Nucleus accumbens (tissue), 56 donors: ENCODE measurements at regions not wholly inside any gene's neighbourhood (a gene's known extent, or its start where the extent isn't known, plus 50 kb on each side); places are given as distances from the start of the nearest gene placed in this dataset.
"Not testable (repeated sequence)": the region's sequence is repeated elsewhere in the genome, so short reads cannot be mapped to it uniquely, and the experiment has no call there.

Experiments used
- DNase-seq, 56 donors: peaks; one replicate each; lab custom pipeline; 2025; lab: John Stamatoyannopoulos, UW

DNA sequence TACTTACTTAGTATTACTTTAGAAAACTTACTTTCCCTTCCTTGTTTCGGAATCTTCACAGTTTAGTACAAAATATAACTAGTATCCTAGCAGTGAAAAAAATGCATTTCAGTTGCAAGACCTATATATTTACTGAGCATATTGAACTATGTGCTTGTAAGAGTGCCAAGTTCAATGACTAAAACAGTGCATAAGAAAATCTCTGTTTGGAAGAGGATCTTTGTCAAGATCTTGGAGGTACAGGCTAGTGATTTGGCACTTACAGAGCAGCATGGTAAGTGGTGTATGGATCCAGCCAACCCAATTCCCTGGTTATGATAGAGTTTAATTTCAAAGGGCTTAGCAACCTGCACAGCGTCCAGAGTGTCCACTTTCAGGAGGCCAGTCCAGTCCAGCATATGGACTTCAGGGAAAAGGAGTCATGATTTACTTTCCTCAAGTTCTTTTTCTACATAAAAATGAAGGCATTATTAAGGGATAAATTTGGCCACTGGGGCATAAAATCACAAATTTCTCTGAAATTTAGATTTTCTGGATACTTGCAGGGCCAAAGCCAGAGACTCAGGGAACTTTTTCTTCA, 625.8 kb upstream of the BCHE start:
- no peak for DNase-seq

- DNase-seq, result no peak
Measured at GRCh38 chr3:166461626-166462025, 624.4 kb upstream of the BCHE start.

DNA sequence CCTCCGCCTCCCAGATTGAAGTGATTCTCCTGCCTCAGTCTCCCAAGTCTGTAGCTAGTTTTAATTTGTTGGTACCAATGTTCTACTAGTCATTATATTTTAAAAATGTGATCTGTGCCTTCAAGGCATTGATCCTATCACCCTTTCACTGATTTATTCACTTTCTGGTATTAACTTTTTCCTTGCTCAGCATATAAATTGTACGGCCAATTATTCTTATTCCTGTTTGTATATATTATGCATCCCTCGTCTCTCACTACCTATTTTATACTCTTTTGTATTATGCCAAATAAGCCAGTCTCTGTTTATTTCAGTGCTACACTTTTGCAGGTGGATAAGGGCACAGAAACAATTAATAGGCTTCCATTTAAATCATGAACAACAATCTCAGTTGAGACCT, 620.2 kb upstream of the BCHE start:
- no peak for DNase-seq

DNA sequence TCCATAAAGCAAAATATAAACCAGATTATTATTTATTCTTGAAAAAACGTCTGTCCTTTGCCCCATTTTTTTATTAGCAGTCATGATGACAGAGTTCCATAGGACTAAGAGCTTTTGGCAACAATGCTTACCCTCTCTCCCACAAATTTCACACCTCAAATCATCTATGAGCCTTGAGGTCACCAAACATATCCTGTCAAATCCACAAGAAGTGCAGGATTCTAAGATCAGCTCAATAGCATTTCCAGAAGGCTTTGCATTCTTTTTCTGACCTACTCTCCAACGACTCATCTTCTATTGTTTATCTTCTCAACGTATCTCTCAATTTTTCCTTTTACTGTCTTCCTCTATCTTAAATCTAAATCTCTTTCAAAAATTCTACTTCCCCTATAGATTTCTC, 619.1 kb upstream of the BCHE start:
- no peak for DNase-seq

GRCh38 chr3:166455744-166456143, 618.5 kb upstream of the BCHE start:
- DNase-seq, result no peak

DNA sequence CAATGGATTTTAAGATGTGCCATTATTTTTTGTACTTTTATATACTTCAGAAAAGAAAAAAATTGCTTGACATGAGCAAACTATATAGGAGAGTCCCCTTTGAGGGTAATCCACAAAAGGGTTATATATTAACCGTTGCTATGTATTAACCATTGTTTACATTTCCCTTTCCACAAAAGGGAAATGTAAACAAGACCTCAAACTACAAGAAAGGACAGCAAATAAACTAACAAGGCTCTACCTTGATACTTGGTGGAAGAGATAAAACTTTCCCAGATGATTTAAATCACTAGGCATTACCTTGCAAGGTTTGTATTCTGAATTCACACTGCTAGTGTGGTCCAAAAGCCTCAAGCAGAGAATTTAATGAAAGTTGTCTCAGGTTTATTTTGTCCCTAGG, 616.3 kb upstream of the BCHE start:
- no peak for DNase-seq

GRCh38 chr3:166451997-166452396, 614.8 kb upstream of the BCHE start:
- no peak for DNase-seq

DNA sequence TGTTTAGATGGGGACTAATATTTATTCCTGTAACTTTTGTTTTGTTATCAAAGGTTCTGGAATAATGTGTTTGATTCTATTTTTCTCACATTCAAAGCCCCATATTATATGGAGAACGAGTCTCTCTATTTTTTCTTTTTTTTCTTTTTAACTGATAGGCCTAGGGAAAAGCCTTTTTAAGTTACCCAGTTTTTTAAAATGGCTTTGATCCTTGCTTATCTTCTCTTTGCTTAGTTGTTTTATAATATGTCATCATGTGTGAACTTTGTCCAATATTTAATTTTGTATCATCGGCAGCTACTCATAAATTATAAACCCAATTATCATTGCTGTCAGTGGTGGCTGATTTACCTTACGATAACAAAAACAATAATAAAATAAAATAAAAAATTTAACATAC, 610.3 kb upstream of the BCHE start:
- no peak for DNase-seq

DNA sequence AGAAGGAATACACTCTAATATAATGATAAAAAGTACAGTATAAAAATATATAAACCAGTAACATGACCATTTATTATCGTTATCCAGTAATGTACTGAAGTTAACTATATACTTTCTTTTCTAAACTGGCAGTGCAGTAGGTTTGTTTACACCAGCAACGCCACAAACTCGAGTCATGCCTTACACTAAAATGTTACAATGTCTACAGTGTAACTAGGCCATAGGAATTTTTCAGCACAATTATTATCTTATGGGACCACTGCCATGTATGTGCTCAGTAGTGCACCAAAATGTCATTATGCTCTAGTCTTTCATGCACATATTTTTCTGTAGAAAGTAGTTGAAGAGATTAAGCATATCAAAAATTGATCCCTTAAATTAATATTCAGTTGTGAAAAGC, 609.8 kb upstream of the BCHE start:
- no peak for DNase-seq

- DNase-seq, result no peak
Measured at GRCh38 chr3:166446291-166446690, 609.1 kb upstream of the BCHE start.

- DNase-seq, result no peak
Measured at GRCh38 chr3:166445865-166446264, 608.6 kb upstream of the BCHE start.

GRCh38 chr3:166444756-166445155, 607.5 kb upstream of the BCHE start:
- DNase-seq, result no peak

DNA sequence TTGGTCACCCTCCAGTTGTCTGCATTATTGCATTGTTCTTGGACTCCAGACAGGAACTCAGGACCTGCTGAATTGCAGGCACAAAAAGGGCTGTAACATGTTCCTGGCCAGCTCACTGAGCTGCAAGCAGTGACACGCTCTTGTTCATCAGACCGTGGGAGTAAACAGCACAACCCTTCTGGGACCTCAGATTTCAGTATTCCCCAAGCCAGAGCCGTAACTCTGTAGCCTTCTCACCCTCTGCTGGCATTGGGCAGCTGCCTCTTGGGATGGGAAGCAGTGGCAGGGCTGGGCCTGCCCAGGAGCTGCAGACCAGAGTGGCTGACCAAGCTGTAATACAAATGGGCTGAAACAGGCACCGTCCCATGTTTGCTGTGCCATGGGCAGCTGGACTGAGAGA, 607.1 kb upstream of the BCHE start:
- DNase-seq, result no peak

GRCh38 chr3:166435469-166436057, 598.3 kb upstream of the BCHE start:
- no peak for DNase-seq

GRCh38 chr3:166433060-166433459, 595.8 kb upstream of the BCHE start:
- DNase-seq, result no peak

- no peak for DNase-seq
Measured at GRCh38 chr3:166425900-166426611, 588.8 kb upstream of the BCHE start.

DNA sequence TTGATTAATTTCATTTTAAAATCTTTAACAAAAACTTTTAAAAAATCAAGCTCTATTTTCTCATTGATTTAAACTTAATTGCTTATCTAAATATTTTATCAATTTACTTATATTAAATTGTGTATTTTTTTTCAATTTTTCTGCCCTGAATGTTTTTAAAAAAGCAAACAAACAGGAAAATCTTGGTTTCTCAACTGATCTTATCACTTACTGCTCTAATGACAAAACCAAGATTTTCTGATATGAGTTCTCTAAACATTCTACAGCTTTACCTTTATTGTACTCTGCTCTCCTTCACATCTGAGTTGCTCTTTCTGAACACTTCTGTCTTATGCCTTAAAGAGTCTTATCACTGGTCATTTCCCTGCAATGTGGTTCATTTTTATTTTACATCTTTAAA, 587.8 kb upstream of the BCHE start:
- no peak for DNase-seq

DNA sequence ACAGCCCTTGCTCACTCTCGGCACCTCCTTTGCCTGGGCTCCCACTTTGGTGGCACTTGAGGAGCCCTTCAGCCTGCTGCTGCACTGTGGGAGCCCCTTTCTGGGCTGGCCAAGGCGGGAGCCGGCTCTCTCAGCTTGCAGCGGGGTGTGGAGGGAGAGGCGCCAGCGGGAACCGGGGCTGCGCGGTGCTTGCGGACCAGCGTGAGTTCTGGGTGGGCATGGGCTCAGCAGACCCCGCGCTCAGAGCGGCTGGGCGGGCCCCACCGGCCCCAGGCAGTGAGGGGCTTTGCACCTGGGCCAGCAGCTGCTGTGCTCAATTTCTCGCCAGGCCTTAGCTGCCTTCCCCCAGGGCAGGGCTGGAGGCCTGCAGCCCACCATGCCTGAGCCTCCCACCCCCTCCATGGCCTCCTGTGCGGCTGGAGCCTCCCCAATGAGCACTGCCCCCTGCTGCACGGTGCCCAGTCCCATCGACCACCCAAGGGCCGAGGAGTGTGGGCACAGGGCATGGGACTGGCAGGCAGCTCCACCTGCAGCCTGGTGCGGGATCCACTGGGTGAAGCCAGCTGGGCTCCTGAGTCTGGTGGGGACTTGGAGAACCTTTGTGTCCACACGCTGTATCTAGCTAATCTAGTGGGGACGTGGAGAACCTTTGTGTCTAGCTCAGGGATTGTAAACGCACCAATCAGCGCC, 586.7 kb upstream of the BCHE start:
- DNase-seq, result not testable (repeated sequence)

DNA sequence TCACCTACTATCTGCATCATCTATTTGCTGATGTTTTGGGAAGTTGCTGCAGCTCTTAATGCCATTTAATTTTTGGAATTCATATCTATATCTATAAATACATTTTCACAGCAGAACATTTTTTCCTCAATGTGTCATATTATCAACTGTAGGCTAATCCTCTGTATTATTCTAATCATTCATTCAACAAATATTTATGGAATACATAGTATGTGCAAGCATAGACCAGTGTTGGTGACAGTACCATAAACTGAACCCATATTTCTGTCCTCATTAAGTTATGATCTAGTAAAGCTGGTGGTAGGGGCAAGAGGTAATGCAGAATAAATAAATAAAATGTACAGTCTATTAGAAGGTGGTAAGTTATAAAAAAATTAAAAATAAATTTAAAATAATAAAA, 585.3 kb upstream of the BCHE start:
- no peak for DNase-seq

DNA sequence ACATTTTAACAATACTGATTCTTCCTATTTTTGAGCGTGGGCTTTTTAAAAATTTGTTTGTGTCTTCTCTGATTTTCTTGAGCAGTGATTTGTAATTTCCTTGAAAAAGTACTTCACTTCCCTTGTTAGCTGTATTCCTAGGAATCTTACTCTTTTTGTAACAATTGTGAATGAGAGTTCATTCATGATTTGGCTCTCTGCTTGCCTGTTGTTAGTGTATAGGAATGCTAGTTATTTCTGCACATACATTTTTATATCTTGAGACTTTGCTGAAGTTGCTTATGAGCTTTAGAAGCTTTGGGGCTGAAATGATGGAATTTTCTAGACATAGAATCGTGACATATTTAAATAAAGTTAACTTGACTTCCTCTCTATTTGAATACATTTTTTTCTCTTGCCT, 582.8 kb upstream of the BCHE start:
- no peak for DNase-seq

GRCh38 chr3:166405896-166406295, 568.7 kb upstream of the BCHE start:
- DNase-seq, result no peak

DNA sequence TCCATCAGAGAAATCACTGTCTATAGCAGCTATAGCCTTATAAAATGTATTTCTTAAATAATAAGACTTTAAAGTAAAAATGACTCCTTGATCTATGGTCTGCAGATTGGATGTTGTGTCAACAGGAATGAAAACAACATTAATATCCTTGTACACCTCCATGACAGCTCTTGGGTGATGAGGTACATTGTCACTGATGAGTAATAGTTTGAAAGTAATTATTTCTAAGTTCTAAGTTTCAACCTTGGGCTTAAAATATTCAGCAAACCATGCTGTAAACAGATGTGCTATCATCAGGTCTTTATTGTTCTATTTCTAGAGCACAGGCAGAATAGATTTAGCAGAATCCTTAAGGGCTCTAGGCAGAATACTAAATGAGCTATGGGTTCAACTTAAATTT, 568.2 kb upstream of the BCHE start:
- DNase-seq, result no peak
